GM19324 (cell line): ENCODE measurements at regions not wholly inside any gene's neighbourhood (a gene's known extent, or its start where the extent isn't known, plus 50 kb on each side); places are given as distances from the start of the nearest gene placed in this dataset.
"Not testable (repeated sequence)": the region's sequence is repeated elsewhere in the genome, so short reads cannot be mapped to it uniquely, and the experiment has no call there.

Experiments used
- ATAC-seq: cut with Tn5 transposase; IDR thresholded peaks from one replicate; pipeline ENCODE4 v1.9.1; 2021; ENCODE audit warnings: mild to moderate bottlenecking, moderate library complexity; ENCODE audit not compliant: unreplicated experiment, low FRiP score

GRCh38 chr14:43896044-43896443, 611.0 kb downstream of the FSCB start:
- ATAC-seq = no peak

GRCh38 chr14:43894534-43894933, 612.5 kb downstream of the FSCB start:
- no peak for ATAC-seq

GRCh38 chr14:43887523-43887922, 619.6 kb downstream of the FSCB start:
- ATAC-seq = no peak

DNA sequence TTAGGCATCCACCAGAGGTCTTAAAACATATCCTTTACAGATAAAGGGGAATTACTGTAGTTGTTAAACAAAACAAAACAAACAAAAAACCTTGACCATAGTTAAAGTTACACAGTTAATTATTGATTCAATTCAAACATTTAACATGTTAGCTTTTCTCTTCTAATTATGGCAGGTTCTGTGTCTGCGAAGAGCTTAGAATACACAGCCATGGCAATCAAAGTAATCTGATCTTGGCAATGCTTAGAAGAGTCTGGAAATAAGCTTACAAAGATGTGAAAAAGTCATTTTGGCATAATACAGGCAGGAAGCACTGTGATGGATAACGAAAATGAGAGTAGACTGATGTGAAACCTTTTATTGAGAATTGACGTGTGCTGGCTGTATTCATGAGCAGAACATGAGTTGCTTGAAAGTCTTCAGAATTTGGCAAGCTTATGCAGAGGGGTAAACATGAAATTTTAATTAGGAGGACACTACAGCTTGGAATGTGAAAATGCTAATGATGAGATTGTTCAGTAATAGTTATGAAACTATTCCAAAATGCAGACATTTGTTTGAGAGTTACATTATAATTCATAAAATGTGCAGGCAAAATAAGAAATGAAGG, 629.6 kb downstream of the FSCB start:
- no peak for ATAC-seq

DNA sequence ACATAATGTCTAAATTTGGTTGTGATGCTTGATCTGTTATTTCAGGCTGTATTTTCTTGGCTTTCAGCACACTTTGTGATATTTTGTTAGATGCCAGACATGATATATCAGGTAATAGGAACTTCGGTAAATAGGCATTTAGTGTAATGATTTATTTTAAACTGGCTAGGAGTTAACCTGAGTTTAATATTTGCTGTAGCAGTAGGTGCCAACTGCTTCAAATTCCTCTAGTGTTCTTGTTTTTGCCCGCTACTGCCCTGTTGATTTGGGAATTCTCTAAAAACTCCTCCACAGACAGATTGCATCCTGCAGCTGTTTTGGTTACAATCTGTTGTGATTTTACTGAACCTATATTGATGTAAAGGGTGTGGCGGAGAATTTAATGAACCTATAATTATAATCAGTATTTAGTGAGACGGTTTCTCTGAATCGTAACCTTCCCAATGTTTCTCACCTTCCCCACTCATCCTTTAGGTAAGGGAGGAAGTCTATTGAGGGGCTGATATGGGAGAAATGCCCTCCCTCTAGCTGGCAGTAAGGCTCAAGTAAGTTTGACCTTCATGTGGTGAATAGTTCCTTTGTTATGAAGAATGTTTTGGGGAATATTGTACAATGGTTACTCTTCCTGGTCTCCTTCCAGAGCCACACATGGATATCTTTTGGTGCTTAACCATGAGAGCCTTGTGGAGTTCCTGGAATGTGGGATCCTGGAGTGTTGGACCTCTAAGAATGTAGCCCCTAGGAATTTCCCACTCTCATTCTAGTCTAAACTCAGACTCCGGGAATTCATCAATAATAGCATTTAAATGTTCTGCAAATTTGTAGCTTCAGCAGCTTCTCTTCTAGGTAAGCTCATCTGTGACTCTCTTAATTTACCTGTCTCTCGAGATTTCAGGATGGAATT, 634.1 kb downstream of the FSCB start:
- no peak for ATAC-seq

DNA sequence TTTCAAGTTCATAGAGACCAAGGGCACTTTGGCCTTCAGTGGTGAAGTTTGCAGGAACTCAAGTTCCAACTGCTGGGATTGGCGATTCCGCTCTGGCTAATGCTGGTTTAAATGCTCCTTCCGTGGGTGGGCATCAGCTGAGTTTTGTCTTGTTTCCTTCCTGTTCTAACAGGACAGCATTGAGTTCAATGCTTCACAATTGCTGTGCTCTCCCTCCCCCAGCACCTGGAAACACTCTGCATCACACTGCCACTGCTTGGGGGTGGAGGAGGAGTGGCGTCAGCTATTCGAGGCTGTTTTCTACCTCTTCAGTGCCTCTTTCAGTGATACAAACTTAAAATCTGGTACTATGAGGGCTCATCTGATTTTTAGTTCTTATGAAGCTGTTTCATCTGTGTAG, 634.9 kb downstream of the FSCB start:
- no peak for ATAC-seq

- ATAC-seq = no peak
Observed at GRCh38 chr14:43858981-43859380, 648.1 kb downstream of the FSCB start.

DNA sequence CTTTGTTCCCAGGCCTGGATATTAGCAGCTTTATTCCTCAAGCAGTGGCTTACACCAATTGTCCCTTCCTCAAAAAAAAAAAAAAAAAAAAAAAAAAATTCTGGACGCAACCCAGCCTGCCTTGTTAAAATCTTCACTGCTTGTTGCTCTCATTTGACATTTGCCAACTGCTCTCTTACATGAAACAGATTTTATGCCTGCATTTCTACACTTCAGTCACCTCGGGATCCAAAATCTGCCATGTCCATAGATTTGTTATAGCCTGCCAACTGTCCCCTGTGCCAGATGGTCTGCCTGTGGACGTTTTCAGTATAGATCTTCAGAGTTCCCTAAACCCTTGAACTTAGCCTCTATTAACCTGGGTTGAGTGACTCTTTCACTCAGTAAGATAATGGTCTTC, 651.5 kb downstream of the FSCB start:
- no peak for ATAC-seq

GRCh38 chr14:43853541-43853940, 653.5 kb downstream of the FSCB start:
- no peak for ATAC-seq

GRCh38 chr14:43803076-43803689, 703.9 kb downstream of the FSCB start:
- ATAC-seq = no peak

DNA sequence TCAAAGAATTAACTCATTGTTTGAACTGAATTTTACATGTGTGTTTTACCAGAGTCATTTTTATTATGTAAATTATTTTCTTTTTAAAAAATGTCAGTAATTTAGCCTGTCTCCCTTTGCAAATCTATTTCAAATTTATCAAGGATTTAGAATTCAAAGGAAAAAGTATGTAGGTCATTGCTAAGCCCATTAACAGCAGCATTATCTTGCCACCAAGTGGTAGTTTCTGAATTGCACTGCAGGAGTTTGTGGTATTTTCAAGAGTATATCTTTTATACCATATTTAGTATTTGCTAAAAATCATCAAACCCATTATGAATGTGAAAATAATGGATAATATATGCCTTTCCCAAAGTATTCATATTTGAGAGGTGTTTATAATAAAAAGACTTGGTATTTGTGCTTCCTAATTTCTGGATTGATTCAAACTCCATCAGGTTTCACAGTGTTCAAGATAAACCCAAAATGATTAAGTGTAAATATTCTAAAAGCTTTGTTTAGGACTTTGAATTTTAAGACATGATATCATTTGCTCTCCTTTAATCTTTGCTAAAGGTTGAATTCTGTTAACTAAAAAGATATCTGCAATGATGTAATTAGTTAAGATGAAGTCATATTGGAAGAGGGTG, 711.4 kb downstream of the FSCB start:
- no peak for ATAC-seq

DNA sequence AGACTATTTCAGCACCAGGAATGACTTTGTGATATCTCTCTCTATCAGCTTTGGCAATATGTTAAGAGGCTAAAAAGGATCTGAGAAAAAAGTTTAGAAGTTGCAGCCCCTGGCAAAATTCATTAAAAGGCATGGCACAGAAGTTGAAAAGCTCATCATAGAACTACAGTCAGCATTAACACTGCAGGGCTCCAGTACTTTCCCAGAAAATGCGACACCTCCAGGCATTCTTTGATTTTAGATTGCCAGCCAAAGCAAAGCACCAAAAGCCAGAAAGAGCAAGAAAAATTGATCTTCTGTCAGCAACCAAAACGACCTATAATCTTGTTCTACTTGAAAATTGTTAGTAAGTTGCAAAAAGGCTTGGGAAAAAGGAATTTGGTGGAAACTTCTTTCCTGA, 713.5 kb downstream of the FSCB start:
- no peak for ATAC-seq

GRCh38 chr14:43792980-43793379, 714.1 kb downstream of the FSCB start:
- no peak for ATAC-seq

DNA sequence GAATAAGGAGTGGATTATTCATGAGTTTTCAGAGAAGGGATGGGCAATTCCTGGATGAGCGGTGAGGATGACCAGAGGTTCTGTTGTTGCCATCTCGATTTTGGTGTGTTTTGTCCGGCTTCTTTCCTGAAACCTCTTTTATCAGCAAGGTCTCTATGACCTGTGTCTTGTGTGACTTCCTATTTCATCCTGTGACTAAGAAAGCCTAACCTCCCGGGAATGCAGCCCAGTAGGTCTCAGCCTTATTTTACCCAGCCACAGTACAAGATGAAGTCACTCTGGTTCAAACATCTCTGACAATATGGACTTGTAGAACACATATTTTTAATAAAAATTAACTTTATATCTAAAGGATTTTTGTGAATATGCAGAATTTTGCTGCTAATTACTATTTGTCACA, 716.4 kb downstream of the FSCB start:
- ATAC-seq = no peak

GRCh38 chr14:43789458-43789857, 717.6 kb downstream of the FSCB start:
- ATAC-seq = no peak

- ATAC-seq = no peak
Observed at GRCh38 chr14:43786066-43786762, 720.9 kb downstream of the FSCB start.

DNA sequence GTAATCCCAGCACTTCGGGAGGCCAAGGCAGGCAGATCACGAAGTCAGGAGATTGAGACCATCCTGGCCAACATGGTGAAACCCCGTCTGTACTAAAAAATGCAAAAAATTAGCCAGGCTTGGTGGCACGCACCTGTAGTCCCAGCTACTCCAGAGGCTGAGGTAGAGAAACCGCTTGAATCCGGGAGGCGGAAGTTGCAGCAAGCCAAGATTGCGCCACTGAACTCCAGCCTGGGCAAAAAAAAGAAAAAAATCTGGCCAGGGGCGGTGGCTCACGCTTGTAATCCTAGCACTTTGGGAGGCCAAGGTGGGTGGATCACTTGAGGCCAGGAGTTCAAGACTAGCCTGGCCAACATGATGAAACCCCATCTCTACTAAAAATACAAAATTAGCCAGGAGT, 722.7 kb downstream of the FSCB start:
- not testable (repeated sequence) for ATAC-seq

DNA sequence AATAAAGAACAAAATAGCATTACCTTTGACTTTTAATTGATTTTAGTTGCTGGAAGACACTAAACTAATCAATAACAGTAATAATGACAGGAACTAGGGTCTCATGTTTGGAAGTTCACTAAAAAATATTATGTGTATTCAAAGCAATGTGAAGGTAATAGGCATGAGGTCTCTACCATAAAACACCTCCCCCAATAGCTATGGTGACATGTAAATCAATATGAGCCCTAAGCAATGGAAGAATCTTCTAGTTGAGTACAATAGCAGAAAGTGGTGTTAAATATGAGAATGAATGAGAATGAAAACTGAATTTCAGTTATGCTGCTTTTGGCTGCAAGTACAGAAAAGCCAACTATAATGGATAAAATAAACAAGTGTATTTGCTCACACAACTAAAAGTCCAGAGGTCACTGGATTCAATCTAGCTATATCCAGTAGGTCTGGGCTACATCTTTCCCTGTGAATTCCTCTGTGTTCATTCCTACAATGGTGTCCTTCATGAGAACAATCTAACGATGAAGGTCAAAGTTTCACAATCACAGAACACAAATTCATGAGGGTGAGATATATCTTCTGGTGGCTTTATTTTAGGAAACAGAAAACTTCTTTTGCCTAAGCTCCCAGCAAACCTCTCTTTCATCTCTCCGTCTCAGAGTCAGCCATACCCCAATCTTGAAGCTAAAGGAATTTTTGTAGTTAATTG, 728.0 kb downstream of the FSCB start:
- ATAC-seq = no peak

DNA sequence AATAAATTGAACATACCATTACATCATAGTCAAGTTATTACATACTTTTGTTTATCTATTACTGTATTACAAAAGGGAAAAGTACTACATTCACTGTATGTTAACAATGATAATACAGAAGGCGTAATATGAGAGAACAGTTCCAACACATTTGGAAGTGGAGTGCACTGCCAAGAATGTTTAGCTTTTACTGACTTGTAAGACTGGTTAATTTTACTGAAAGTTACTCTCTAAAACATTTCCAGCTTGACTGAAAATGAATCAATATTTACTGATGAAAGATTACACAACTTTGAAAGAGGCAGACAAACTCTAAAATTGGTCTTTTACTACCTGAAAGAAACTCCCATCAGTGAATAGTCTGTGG, 728.5 kb downstream of the FSCB start:
- ATAC-seq = no peak

GRCh38 chr14:43765474-43765873, 741.6 kb downstream of the FSCB start:
- ATAC-seq = no peak
